Vagina (tissue), 2 donors: ENCODE measurements at regions not wholly inside any gene's neighbourhood (a gene's known extent, or its start where the extent isn't known, plus 50 kb on each side); places are given as distances from the start of the nearest gene placed in this dataset.

Experiments used
- POLR2A ChIP-seq, 2 donors: fragments of 450-650 bp; IDR thresholded peaks; one replicate each; pipeline ENCODE4 v1.6.1; 2017; ENCODE audit warnings: antibody characterized with exemption in 2 of 2, mild to moderate bottlenecking in 2 of 2, moderate library complexity in 2 of 2
- POLR2AphosphoS5 ChIP-seq, 2 donors: sonication (generic); formaldehyde crosslinking; IDR thresholded peaks; one replicate each; pipeline ENCODE4 v1.9.0; 2017; ENCODE audit warnings: antibody characterized with exemption in 2 of 2, mild to moderate bottlenecking in 2 of 2, low read depth in 1 of 2; ENCODE audit not compliant: insufficient read depth in 1 of 2
- TF ChIP-seq, protein P1 (sequence below), 3 experiments: fragments of 450-650 bp in 2 of 3; fragments of 200-600 bp in 1 of 3; sonication (generic) in 1 of 3; IDR thresholded peaks; one replicate each; pipeline ENCODE4 v1.5.1; 2017 to 2019; ENCODE audit warnings: antibody characterized with exemption in 3 of 3, mild to moderate bottlenecking in 2 of 3, moderate library complexity in 2 of 3

DNA sequence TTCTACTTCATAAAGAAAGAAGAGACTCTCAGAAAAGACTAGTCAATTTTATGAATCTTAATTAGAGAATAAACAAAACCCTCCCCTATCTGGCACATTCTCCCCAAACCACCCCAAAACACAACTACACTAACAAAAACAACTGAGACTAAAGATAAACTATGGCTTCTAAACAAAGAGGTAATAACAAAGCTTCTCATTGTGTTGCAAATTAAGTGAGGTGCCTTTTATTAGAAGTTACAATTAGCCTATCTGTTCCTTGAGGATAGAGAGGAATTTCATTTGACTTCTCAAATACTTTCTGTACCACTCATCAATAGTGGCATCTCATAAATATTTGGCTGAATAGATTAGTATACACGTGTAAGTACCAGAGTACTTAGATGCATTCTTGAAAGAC, 1196.2 kb downstream of the PCDH9 start:
- TF ChIP-seq, protein P1, sequence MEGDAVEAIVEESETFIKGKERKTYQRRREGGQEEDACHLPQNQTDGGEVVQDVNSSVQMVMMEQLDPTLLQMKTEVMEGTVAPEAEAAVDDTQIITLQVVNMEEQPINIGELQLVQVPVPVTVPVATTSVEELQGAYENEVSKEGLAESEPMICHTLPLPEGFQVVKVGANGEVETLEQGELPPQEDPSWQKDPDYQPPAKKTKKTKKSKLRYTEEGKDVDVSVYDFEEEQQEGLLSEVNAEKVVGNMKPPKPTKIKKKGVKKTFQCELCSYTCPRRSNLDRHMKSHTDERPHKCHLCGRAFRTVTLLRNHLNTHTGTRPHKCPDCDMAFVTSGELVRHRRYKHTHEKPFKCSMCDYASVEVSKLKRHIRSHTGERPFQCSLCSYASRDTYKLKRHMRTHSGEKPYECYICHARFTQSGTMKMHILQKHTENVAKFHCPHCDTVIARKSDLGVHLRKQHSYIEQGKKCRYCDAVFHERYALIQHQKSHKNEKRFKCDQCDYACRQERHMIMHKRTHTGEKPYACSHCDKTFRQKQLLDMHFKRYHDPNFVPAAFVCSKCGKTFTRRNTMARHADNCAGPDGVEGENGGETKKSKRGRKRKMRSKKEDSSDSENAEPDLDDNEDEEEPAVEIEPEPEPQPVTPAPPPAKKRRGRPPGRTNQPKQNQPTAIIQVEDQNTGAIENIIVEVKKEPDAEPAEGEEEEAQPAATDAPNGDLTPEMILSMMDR (IDR thresholded peaks at IDR 0.05): no peak
- TF ChIP-seq POLR2A (IDR thresholded peaks at IDR 0.05) (no peak), POLR2AphosphoS5 (IDR thresholded peaks at IDR 0.05; ENCODE audit: insufficient read depth in 1 of 2, low read depth in 1 of 2) (no peak)
